Heart left ventricle (tissue), 16 donors: ENCODE measurements at regions not wholly inside any gene's neighbourhood (a gene's known extent, or its start where the extent isn't known, plus 50 kb on each side); places are given as distances from the start of the nearest gene placed in this dataset.

Experiments
- ATAC-seq, 4 donors: fragments of 200-7000 bp; cut with Tn5 transposase; one replicate each; pipeline ENCODE4 v1.9.1; 2020 to 2022; ENCODE audit warnings: moderate library complexity in 4 of 4, mild to moderate bottlenecking in 3 of 4, moderate number of reproducible peaks in 1 of 4
- DNase-seq, 5 donors: peaks; one replicate each; pipeline ENCODE4 v3.0.0-alpha.2; 2020
- H3K27ac ChIP-seq, 12 donors: fragments of 200-600 bp; sonication (generic) in 4 of 12; one replicate each; pipeline versions ENCODE4 v1.5.0 to v1.8.0; 2016 to 2022; ENCODE audit warnings: mild to moderate bottlenecking in 2 of 12
- H3K27me3 ChIP-seq, 9 donors: fragments of 200-600 bp; sonication (generic) in 2 of 9; one replicate each; pipeline versions ENCODE4 v1.5.1 to v1.8.0; 2016 to 2022; ENCODE audit warnings: mild to moderate bottlenecking in 3 of 9
- H3K36me3 ChIP-seq, 9 donors: fragments of 200-600 bp; sonication (generic) in 2 of 9; one replicate each; pipeline versions ENCODE4 v1.5.0 to v1.8.0; 2018 to 2022; ENCODE audit warnings: mild to moderate bottlenecking in 2 of 9
- H3K4me1 ChIP-seq, 12 donors: fragments of 200-600 bp; sonication (generic) in 4 of 12; one replicate each; pipeline versions ENCODE4 v1.5.0 to v1.8.0; 2016 to 2022; ENCODE audit warnings: mild to moderate bottlenecking in 3 of 12
- H3K4me3 ChIP-seq, 12 donors: fragments of 200-600 bp; sonication (generic) in 4 of 12; one replicate each; pipeline versions ENCODE4 v1.5.0 to v1.8.0; 2017 to 2022; ENCODE audit warnings: mild to moderate bottlenecking in 9 of 12, moderate library complexity in 4 of 12
- H3K9me3 ChIP-seq, 12 donors: fragments of 200-600 bp; sonication (generic) in 4 of 12; one replicate each; pipeline versions ENCODE4 v1.5.0 to v1.8.0; 2016 to 2022; ENCODE audit warnings: mild to moderate bottlenecking in 1 of 12
- POLR2A ChIP-seq, 2 donors: fragments of 450-650 bp; IDR thresholded peaks; one replicate each; pipeline ENCODE4 v1.6.1; 2017; ENCODE audit warnings: antibody characterized with exemption in 2 of 2, mild to moderate bottlenecking in 2 of 2, moderate library complexity in 2 of 2
- WGBS, 4 donors: extraction: QIAGEN DNeasy Blood & Tissue Kit in 2 of 4; methylation state at CpG; one replicate each; pipeline versions ENCODE4 v1.1.5 to v1.1.7; 2013 to 2018; 5-methylcytosine and 5-hydroxymethylcytosine counted together
- intact Hi-C, 10 donors: fragments of 100-400 bp; cut with DNase I; formaldehyde crosslinking; loops; one replicate each; pipeline versions ENCODE4 v1.11.1 to v1.14.2; 2022
- TF ChIP-seq, protein P1 (sequence below), 12 donors: fragments of 200-600 bp; sonication (generic) in 4 of 12; IDR thresholded peaks; one replicate each; pipeline versions ENCODE4 v1.5.0 to v1.8.0; 2018 to 2022; ENCODE audit warnings: antibody characterized with exemption in 12 of 12, mild to moderate bottlenecking in 5 of 12
- donor health status: ischemic (EF 13 %, LVEDD 7.1; RV severe dilation, severe dysfunction).
- donor health status: healthy with polysubstance abuse.
- donor health status: DM: no; HTN: yes; CAD: no.
- donor health status: DM: no; HTN: no; CAD: no.
- donor health status: ischemic (EF 25% LVEDD 6.9; RV normal size, moderate dysfunction).
- donor health status: ischemic (EF 25% LVEDD 5.7; RV mildly dilated, moderate dysfunction).
- donor health status: healthy.
- donor health status: DM: yes; HTN: yes; CAD: no.
- donor health status: ischemic (EF 35%, LVEDD 5.7; RV mildly dilated, moderate dysfunction).
- donor health status: nonischemic (EF 11% LVEDD 7.7; RV severe dilation, severe dysfunction).
- donor health status: DM: yes; HTN: yes; CAD: no.
- donor health status: PGD.
- donor health status: ischemic (EF 29% LVEDD 5.4; RV normal size, mild dysfunction).
- donor health status: nonischemic (EF 23%, LVEDD 6.1; RV moderate dilation, normal function).

DNA sequence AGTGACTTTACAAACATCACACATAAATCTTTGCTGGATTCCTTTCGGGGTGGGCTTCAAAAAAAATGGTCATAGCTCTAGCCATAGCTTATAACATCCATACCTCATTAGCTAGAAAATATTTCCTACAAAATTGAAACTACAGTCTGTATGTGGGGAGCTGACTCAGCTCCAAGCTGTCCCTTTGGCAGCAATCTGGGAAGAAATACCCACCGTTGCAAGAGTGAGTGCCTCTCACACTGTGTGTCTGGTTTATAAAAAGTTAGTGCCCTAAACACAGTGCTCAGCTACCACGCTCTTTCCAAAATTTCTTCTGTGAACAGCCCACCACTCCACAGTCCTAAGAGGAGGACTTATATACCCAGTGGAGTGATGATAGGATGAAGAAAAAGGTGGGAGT is 170.1 kb downstream of the RBM43 start:
- no peaks in the 10 kb centered on the region for H3K36me3 ChIP-seq
- intact Hi-C loops, result no loop called here
- H3K27ac ChIP-seq, result no peak overlapping the region
- 77 to 85% (median 83%) methylated on average over 3 of the region's 3 CpGs for WGBS, 4 donors
- no peaks in the 10 kb centered on the region for H3K27me3 ChIP-seq
- H3K4me3 ChIP-seq, result no peak overlapping the region
- no peaks in the 10 kb centered on the region for H3K9me3 ChIP-seq
- TF ChIP-seq POLR2A (IDR thresholded peaks at IDR 0.05), result no peak
- TF ChIP-seq, protein P1, sequence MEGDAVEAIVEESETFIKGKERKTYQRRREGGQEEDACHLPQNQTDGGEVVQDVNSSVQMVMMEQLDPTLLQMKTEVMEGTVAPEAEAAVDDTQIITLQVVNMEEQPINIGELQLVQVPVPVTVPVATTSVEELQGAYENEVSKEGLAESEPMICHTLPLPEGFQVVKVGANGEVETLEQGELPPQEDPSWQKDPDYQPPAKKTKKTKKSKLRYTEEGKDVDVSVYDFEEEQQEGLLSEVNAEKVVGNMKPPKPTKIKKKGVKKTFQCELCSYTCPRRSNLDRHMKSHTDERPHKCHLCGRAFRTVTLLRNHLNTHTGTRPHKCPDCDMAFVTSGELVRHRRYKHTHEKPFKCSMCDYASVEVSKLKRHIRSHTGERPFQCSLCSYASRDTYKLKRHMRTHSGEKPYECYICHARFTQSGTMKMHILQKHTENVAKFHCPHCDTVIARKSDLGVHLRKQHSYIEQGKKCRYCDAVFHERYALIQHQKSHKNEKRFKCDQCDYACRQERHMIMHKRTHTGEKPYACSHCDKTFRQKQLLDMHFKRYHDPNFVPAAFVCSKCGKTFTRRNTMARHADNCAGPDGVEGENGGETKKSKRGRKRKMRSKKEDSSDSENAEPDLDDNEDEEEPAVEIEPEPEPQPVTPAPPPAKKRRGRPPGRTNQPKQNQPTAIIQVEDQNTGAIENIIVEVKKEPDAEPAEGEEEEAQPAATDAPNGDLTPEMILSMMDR (IDR thresholded peaks at IDR 0.05), result no peak
- H3K4me1 ChIP-seq, result peaks cover 0 to 8% (median 0%) of the 10 kb centered on the region in 12 donors
- no peak for ATAC-seq
- no peak for DNase-seq

DNA sequence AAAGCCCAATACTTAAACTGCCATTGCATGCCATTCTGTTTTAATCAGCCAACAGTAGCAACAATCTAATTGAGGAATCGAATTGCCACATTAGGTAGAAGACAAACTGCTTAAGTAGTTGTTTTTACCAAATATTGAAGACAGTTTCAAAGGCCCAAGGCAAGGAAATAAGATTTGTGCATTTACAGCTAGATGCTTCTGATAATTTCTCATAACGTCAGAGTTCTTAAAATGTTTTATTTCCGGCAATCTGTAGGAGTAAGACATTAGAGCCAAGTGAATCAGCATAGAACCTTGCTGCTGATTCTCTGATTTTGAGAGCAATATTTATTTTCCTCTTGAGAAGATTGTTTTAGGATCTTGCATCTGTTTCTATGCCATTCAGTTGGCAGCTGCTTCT is 174.3 kb downstream of the RBM43 start:
- no peak for ATAC-seq
- Histone ChIP-seq H3K4me1 (peaks cover 0 to 18% (median 0%) of the 10 kb centered on the region in 12 donors), H3K9me3 (no peaks in the 10 kb centered on the region), H3K36me3 (no peaks in the 10 kb centered on the region), H3K27ac (no peak overlapping the region), H3K4me3 (no peak overlapping the region), H3K27me3 (no peaks in the 10 kb centered on the region)
- TF ChIP-seq, protein P1 (IDR thresholded peaks at IDR 0.05), result no peak
- TF ChIP-seq POLR2A (IDR thresholded peaks at IDR 0.05), result no peak
- no peak for DNase-seq
- 70 to 81% (median 76%) methylated on average over 3 of the region's 3 CpGs for WGBS, 4 donors
- intact Hi-C loops, result no loop called here

DNA sequence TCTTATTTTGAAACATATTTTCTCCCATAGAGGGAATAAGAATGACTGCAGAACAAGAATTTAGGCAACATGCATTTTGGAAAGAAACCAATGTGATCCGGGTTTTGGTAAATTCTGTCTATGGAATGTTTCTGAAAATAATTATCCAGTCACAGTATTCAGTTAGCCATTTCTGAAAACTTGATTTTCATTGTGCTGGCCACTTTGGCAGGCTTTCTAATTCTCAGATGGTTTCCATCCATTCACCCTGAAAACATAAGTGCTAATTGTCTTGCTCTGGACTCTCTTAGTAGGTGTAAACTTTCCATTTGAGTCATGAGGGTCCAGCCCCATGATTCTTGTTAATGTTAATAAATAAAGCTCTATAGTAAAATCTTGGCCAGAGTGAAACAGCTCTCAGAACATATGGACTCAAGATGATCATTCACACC is 176.5 kb downstream of the RBM43 start:
- no peaks in the 10 kb centered on the region for H3K36me3 ChIP-seq
- WGBS, 4 donors, result 64 to 80% (median 73%) methylated on average over 1 of the region's 1 CpG
- DNase-seq, result no peak

DNA sequence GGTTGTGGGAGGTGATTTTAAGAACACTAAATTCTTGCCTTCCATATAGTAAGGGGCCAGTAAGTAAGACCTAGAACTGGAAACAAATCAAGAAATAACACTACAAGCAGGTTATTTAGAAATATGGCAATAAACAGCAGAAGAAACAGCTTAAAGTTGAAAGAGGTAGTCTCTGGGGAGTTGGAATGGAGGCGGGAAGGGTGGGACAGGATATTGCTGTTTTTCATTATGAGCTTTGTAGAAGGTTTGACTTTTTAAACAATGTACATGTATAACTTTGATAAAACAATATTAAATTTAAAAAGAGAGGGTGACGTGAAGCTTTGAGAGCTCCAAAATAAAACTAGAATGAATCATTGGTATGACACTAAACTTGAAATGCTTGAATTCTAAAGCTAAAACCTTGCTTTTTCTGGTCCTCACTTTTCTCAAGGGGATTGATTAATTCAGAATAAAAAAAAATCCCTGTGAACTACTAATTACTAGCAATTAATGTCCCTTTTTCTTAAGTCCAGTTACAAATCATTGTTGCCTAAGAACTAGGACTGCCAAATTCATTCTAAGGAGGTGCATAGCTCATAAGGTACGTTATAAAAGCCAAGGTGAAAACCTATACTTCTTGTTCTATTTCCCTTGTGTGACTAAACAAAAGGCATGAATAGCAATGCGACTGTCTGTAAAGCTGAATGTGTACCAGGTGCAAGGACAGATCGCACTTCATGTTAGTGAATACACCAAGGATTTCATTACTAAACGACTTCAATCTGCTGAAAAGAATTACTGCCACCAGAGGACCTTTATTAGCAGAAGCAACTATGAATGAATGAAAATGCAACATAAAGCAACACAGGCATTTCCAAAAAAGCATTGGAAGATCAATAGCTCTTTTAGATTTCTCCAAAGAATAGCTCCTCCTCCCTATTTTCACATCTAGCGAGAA is 177.5 kb downstream of the RBM43 start:
- no peak for ATAC-seq
- 64 to 76% (median 66%) methylated on average over 7 of the region's 7 CpGs for WGBS, 4 donors
- TF ChIP-seq POLR2A (IDR thresholded peaks at IDR 0.05), result no peak
- TF ChIP-seq, protein P1 (IDR thresholded peaks at IDR 0.05), result no peak
- intact Hi-C loops, result no loop called here
- H3K36me3 ChIP-seq, result no peaks in the 10 kb centered on the region
- H3K27ac ChIP-seq, result no peak overlapping the region
- H3K27me3 ChIP-seq, result no peaks in the 10 kb centered on the region
- no peak for DNase-seq
- H3K9me3 ChIP-seq, result no peaks in the 10 kb centered on the region
- H3K4me3 ChIP-seq, result no peak overlapping the region
- H3K4me1 ChIP-seq, result peaks cover 0 to 18% (median 0%) of the 10 kb centered on the region in 12 donors

More for the DNA sequence above, 176.5 kb downstream of the RBM43 start:
- intact Hi-C loops, result no loop called here
- Histone ChIP-seq H3K27ac (no peak overlapping the region), H3K4me3 (no peak overlapping the region), H3K4me1 (peaks cover 0 to 18% (median 0%) of the 10 kb centered on the region in 12 donors), H3K9me3 (no peaks in the 10 kb centered on the region), H3K27me3 (no peaks in the 10 kb centered on the region)
- no peak for ATAC-seq
- TF ChIP-seq, protein P1 (IDR thresholded peaks at IDR 0.05), result no peak
- no peak for TF ChIP-seq POLR2A (IDR thresholded peaks at IDR 0.05)
